IgD-negative memory B cell (primary cell): ENCODE measurements at regions not wholly inside any gene's neighbourhood (a gene's known extent, or its start where the extent isn't known, plus 50 kb on each side); places are given as distances from the start of the nearest gene placed in this dataset.

Experiments used
- H3K27ac Mint-ChIP-seq, 3 donors: one replicate each; pipeline ENCODE4 v1.8.0; 2020 to 2022; ENCODE audit warnings: mild to moderate bottlenecking in 3 of 3, mixed read lengths in 3 of 3, moderate library complexity in 1 of 3
- H3K27me3 Mint-ChIP-seq: one replicate; pipeline ENCODE4 v1.8.0; 2021; ENCODE audit warnings: mixed read lengths
- H3K36me3 Mint-ChIP-seq: one replicate; pipeline ENCODE4 v1.8.0; 2020; ENCODE audit warnings: mild to moderate bottlenecking, mixed read lengths
- H3K4me1 Mint-ChIP-seq, 3 donors: one replicate each; pipeline ENCODE4 v1.8.0; 2020 to 2022; ENCODE audit warnings: mixed read lengths in 3 of 3, mild to moderate bottlenecking in 1 of 3
- H3K4me3 Mint-ChIP-seq, 4 donors: one replicate each; pipeline ENCODE4 v1.8.0; 2020 to 2022; ENCODE audit warnings: mild to moderate bottlenecking in 4 of 4, mixed read lengths in 4 of 4, moderate library complexity in 3 of 4
- H3K9me3 Mint-ChIP-seq, 3 donors: one replicate each; pipeline ENCODE4 v1.8.0; 2020 to 2021; ENCODE audit warnings: mixed read lengths in 3 of 3, mild to moderate bottlenecking in 1 of 3

- no peaks in the 10 kb centered on the region for H3K36me3 Mint-ChIP-seq
- H3K9me3 Mint-ChIP-seq, result peaks cover 1 to 6% (median 1%) of the 10 kb centered on the region in 3 donors
- H3K4me3 Mint-ChIP-seq, result no peak overlapping the region
- H3K4me1 Mint-ChIP-seq, result no peaks in the 10 kb centered on the region
- no peaks in the 10 kb centered on the region for H3K27me3 Mint-ChIP-seq
- no peak overlapping the region for H3K27ac Mint-ChIP-seq
Observed at GRCh38 chr2:57075226-57075625, 891.4 kb downstream of the CCDC85A start.

GRCh38 chr2:57080035-57080434 lies 896.2 kb downstream of the CCDC85A start:
- peaks cover 1 to 13% (median 1%) of the 10 kb centered on the region in 3 donors for H3K9me3 Mint-ChIP-seq
- no peaks in the 10 kb centered on the region for H3K4me1 Mint-ChIP-seq
- H3K27ac Mint-ChIP-seq, result no peak overlapping the region
- no peaks in the 10 kb centered on the region for H3K27me3 Mint-ChIP-seq
- H3K36me3 Mint-ChIP-seq, result no peaks in the 10 kb centered on the region
- no peak overlapping the region for H3K4me3 Mint-ChIP-seq

GRCh38 chr2:57084697-57085281 lies 901.0 kb downstream of the CCDC85A start:
- Mint-ChIP-seq H3K4me3 (no peak overlapping the region), H3K27ac (no peak overlapping the region), H3K9me3 (peaks cover 0 to 14% (median 3%) of the 10 kb centered on the region in 3 donors), H3K27me3 (no peaks in the 10 kb centered on the region), H3K4me1 (no peaks in the 10 kb centered on the region), H3K36me3 (no peaks in the 10 kb centered on the region)

- Mint-ChIP-seq H3K4me1 (no peaks in the 10 kb centered on the region), H3K4me3 (no peak overlapping the region), H3K36me3 (no peaks in the 10 kb centered on the region), H3K27ac (no peak overlapping the region), H3K27me3 (no peaks in the 10 kb centered on the region), H3K9me3 (peaks cover 2 to 8% (median 4%) of the 10 kb centered on the region in 3 donors)
Observed at GRCh38 chr2:57093020-57093419, 909.2 kb downstream of the CCDC85A start.

DNA sequence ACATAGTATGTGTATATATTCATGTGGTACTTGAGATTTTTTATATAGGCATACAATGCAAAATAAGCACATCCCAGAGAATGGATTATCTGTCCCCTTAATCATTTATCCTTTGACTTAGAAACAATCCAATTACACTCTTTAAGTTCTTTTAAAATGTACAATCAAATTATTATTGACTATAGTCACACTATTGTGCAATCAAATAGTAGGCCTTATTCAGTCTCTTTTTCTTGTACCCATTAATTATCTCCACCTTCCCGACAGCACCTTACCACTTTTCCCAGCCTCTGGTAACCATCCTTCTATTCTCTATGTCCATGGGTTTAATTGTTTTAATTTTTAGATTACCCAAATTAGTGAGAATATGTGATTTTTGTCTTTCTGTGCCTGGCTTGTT lies 914.1 kb downstream of the CCDC85A start:
- Mint-ChIP-seq H3K36me3 (peaks cover 2% of the 10 kb centered on the region), H3K27me3 (no peaks in the 10 kb centered on the region), H3K27ac (no peak overlapping the region), H3K4me1 (no peaks in the 10 kb centered on the region), H3K4me3 (no peak overlapping the region), H3K9me3 (peaks cover 7 to 31% (median 8%) of the 10 kb centered on the region in 3 donors)

DNA sequence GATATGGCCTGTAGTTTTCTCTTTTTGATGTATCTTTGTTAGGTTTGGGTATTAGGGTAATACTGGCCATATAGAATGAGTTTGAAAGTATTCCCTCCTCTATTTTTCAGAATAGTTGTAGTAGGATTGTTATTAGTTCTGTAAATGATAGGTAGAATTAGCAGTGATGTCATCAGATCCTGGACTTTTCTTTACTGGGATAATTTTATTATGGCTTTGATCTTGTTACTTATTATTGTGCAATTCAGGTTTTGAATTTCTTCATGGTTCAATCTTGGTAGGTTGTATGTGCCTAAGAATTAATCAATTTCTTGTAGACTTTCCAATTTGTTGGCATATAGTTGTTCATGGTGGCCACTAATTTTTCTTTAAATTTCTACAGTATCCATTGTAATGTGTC lies 916.6 kb downstream of the CCDC85A start:
- Mint-ChIP-seq H3K36me3 (peaks cover 2% of the 10 kb centered on the region), H3K4me1 (no peaks in the 10 kb centered on the region), H3K9me3 (peaks cover 8 to 32% (median 11%) of the 10 kb centered on the region in 3 donors), H3K27ac (no peak overlapping the region), H3K27me3 (no peaks in the 10 kb centered on the region), H3K4me3 (no peak overlapping the region)

DNA sequence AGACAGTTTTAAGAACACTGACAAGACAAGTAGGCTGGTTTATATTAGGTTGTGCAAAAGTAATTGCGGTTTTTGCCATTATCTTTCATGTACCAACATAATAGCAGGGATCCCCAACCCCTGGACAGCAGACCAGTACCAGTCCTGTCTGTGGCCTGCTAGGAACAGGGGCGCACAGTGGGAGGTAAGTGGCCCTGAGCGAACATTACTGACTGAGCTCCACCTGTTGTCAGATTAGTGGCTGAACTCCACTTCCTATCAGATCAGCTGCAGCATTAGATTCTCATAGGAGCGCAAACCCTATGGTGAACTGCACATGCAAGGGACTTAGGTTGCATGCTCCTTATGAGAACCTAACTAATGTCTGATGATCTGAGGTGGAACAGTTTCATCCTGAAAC lies 921.9 kb downstream of the CCDC85A start:
- no peaks in the 10 kb centered on the region for H3K36me3 Mint-ChIP-seq
- no peak overlapping the region for H3K27ac Mint-ChIP-seq
- H3K4me3 Mint-ChIP-seq, result no peak overlapping the region
- no peaks in the 10 kb centered on the region for H3K27me3 Mint-ChIP-seq
- H3K9me3 Mint-ChIP-seq, result peaks cover 2 to 30% (median 7%) of the 10 kb centered on the region in 3 donors
- H3K4me1 Mint-ChIP-seq, result no peaks in the 10 kb centered on the region

GRCh38 chr2:57107353-57107752 lies 923.6 kb downstream of the CCDC85A start:
- Mint-ChIP-seq H3K4me1 (no peaks in the 10 kb centered on the region), H3K9me3 (peaks cover 2 to 29% (median 4%) of the 10 kb centered on the region in 3 donors), H3K27ac (no peak overlapping the region), H3K4me3 (no peak overlapping the region), H3K27me3 (no peaks in the 10 kb centered on the region), H3K36me3 (no peaks in the 10 kb centered on the region)

- Mint-ChIP-seq H3K27me3 (no peaks in the 10 kb centered on the region), H3K4me3 (no peak overlapping the region), H3K36me3 (peaks cover 3% of the 10 kb centered on the region), H3K4me1 (no peaks in the 10 kb centered on the region), H3K27ac (no peak overlapping the region), H3K9me3 (peaks cover 2 to 24% (median 5%) of the 10 kb centered on the region in 3 donors)
Observed at GRCh38 chr2:57111531-57111930, 927.7 kb downstream of the CCDC85A start.

- Mint-ChIP-seq H3K9me3 (peaks cover 0 to 7% (median 2%) of the 10 kb centered on the region in 3 donors), H3K27me3 (no peaks in the 10 kb centered on the region), H3K4me1 (no peaks in the 10 kb centered on the region), H3K36me3 (no peaks in the 10 kb centered on the region), H3K4me3 (no peak overlapping the region), H3K27ac (no peak overlapping the region)
Observed at GRCh38 chr2:57119141-57119540, 927.5 kb upstream of the VRK2 start.

- no peak overlapping the region for H3K4me3 Mint-ChIP-seq
- no peak overlapping the region for H3K27ac Mint-ChIP-seq
- no peaks in the 10 kb centered on the region for H3K27me3 Mint-ChIP-seq
- peaks cover 0 to 4% (median 3%) of the 10 kb centered on the region in 3 donors for H3K9me3 Mint-ChIP-seq
- no peaks in the 10 kb centered on the region for H3K36me3 Mint-ChIP-seq
- H3K4me1 Mint-ChIP-seq, result no peaks in the 10 kb centered on the region
Observed at GRCh38 chr2:57126410-57126809, 920.2 kb upstream of the VRK2 start.

GRCh38 chr2:57139179-57139578 lies 907.4 kb upstream of the VRK2 start:
- H3K27me3 Mint-ChIP-seq, result no peaks in the 10 kb centered on the region
- no peak overlapping the region for H3K27ac Mint-ChIP-seq
- no peaks in the 10 kb centered on the region for H3K4me1 Mint-ChIP-seq
- H3K9me3 Mint-ChIP-seq, result peaks cover 0 to 1% (median 0%) of the 10 kb centered on the region in 3 donors
- H3K4me3 Mint-ChIP-seq, result no peak overlapping the region
- no peaks in the 10 kb centered on the region for H3K36me3 Mint-ChIP-seq

DNA sequence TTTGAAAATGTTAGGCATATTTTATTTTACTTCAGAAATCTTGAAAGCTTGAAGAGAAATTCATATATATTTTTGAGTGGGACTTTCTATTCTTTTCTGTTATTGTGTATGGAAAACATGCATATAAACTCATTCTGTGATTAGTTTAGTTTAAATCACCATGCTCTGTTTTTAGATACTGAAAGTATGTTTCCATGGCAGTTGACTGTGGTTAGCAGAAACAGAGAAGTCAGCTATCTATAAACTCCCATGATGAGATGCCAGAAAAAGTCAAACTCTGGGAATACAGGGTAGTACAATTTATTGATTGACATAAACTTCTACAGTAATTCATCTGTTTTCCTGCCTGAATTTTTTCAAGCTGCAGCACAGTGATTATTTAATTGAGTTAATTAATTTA lies 905.3 kb upstream of the VRK2 start:
- H3K36me3 Mint-ChIP-seq, result no peaks in the 10 kb centered on the region
- no peaks in the 10 kb centered on the region for H3K27me3 Mint-ChIP-seq
- no peaks in the 10 kb centered on the region for H3K4me1 Mint-ChIP-seq
- H3K9me3 Mint-ChIP-seq, result peaks cover 0 to 1% (median 0%) of the 10 kb centered on the region in 3 donors
- H3K27ac Mint-ChIP-seq, result no peak overlapping the region
- no peak overlapping the region for H3K4me3 Mint-ChIP-seq

DNA sequence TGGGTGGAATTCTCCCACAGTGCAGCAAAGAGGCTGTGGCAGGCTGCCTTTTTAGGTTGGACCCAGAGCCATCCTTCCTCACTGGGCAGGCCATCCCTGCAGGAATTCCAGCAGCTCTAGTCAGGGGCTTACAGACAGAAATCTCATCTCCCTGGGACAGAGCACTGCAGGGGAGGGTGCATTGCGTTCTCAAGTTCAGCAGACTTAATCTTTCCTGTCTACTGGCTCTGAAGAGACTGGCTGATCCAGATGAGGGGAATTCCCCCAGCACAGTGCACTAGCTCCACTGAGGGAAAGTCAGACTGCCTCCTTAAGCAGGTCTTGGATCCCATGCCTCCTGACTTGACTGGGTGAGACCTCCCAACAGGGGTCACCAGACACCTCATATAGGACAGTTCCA lies 899.7 kb upstream of the VRK2 start:
- H3K36me3 Mint-ChIP-seq, result no peaks in the 10 kb centered on the region
- H3K4me3 Mint-ChIP-seq, result no peak overlapping the region
- no peaks in the 10 kb centered on the region for H3K27me3 Mint-ChIP-seq
- H3K27ac Mint-ChIP-seq, result no peak overlapping the region
- H3K9me3 Mint-ChIP-seq, result peaks cover 0 to 18% (median 7%) of the 10 kb centered on the region in 3 donors
- no peaks in the 10 kb centered on the region for H3K4me1 Mint-ChIP-seq

GRCh38 chr2:57156231-57156924 lies 890.2 kb upstream of the VRK2 start:
- Mint-ChIP-seq H3K27me3 (no peaks in the 10 kb centered on the region), H3K9me3 (peaks cover 0 to 6% (median 3%) of the 10 kb centered on the region in 3 donors), H3K4me1 (no peaks in the 10 kb centered on the region)

DNA sequence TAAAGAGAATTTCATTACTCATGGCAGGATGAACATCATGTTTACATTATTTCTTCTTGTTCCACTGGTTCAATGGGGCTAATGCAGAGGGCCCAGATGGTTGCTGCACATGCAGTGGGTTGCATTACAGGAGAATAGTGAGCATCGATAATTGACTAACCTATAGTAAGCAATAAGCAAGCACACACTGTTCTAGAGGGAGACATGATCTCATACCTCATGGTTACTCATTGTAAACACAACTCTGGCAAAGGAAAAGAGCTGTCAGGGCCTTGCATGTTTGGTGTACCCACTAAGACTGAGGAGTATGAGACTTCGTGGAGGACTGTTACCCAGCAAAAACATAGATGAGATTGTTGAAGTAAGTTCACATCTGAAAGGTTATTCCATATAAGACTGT lies 885.6 kb upstream of the VRK2 start:
- Mint-ChIP-seq H3K27me3 (no peaks in the 10 kb centered on the region), H3K9me3 (peaks cover 0 to 4% (median 3%) of the 10 kb centered on the region in 3 donors)

More at GRCh38 chr2:57156231-57156924, 890.2 kb upstream of the VRK2 start:
- Mint-ChIP-seq H3K27ac (peak overlapping the region in 1 of 3 donors; percentile 25), H3K36me3 (no peaks in the 10 kb centered on the region), H3K4me3 (no peak overlapping the region)

More for the DNA sequence above, 885.6 kb upstream of the VRK2 start:
- no peak overlapping the region for H3K27ac Mint-ChIP-seq
- no peaks in the 10 kb centered on the region for H3K4me1 Mint-ChIP-seq
- H3K4me3 Mint-ChIP-seq, result no peak overlapping the region
- no peaks in the 10 kb centered on the region for H3K36me3 Mint-ChIP-seq
